GM23338 (cell line): ENCODE measurements at regions not wholly inside any gene's neighbourhood (a gene's known extent, or its start where the extent isn't known, plus 50 kb on each side); places are given as distances from the start of the nearest gene placed in this dataset.

Source experiments
- ATAC-seq: fragments of 200-7000 bp; cut with Tn5 transposase; 3 replicates; pipeline ENCODE4 v1.9.1; 2020
- DNase-seq: peaks from one replicate; pipeline ENCODE4 v3.0.0-alpha.2; 2015; ENCODE audit warnings: low spot score
- H2AFZ ChIP-seq: fragments of 200-600 bp; sonication (generic); 2 replicates; pipeline ENCODE4 v1.8.0; 2016; ENCODE audit warnings: antibody characterized with exemption, mild to moderate bottlenecking, moderate library complexity
- H3F3A ChIP-seq: fragments of 200-600 bp; sonication (generic); replicated peaks from 2 replicates; pipeline ENCODE4 v1.8.0; 2017; ENCODE audit warnings: antibody characterized with exemption, mixed run types, low read depth
- H3K27ac ChIP-seq: fragments of 200-600 bp; sonication (generic); 2 replicates; pipeline ENCODE4 v1.6.1; 2016; ENCODE audit warnings: low read depth
- H3K27me3 ChIP-seq: fragments of 200-600 bp; sonication (generic); 2 replicates; pipeline ENCODE4 v1.8.0; 2016; ENCODE audit warnings: mild to moderate bottlenecking, mixed run types, moderate library complexity; ENCODE audit not compliant: insufficient read depth
- H3K36me3 ChIP-seq: fragments of 200-600 bp; sonication (generic); 2 replicates; pipeline ENCODE4 v1.8.0; 2016; ENCODE audit warnings: mild to moderate bottlenecking; ENCODE audit not compliant: insufficient read depth
- H3K4me1 ChIP-seq: fragments of 200-600 bp; sonication (generic); 2 replicates; pipeline ENCODE4 v1.8.0; 2016; ENCODE audit warnings: mild to moderate bottlenecking, moderate library complexity; ENCODE audit not compliant: insufficient read depth
- H3K4me2 ChIP-seq: fragments of 200-600 bp; sonication (generic); 2 replicates; pipeline ENCODE4 v1.7.1; 2017; ENCODE audit warnings: mixed run types
- H3K4me3 ChIP-seq: fragments of 200-600 bp; sonication (generic); 2 replicates; pipeline ENCODE4 v1.6.1; 2016; ENCODE audit warnings: mixed run types
- H3K79me2 ChIP-seq: fragments of 200-600 bp; sonication (generic); replicated peaks from 2 replicates; pipeline ENCODE4 v1.8.0; 2017; ENCODE audit warnings: mild to moderate bottlenecking; ENCODE audit not compliant: insufficient read depth
- H3K9me2 ChIP-seq: fragments of 200-600 bp; sonication (generic); 2 replicates; pipeline ENCODE4 v1.8.0; 2017; ENCODE audit not compliant: insufficient read depth
- H4K20me1 ChIP-seq: fragments of 200-600 bp; sonication (generic); replicated peaks from 2 replicates; pipeline ENCODE4 v1.8.0; 2017; ENCODE audit warnings: mild to moderate bottlenecking; ENCODE audit not compliant: insufficient read depth
- H3K27ac Mint-ChIP-seq: 2 replicates; pipeline ENCODE4 v1.8.0; 2020; ENCODE audit warnings: inconsistent platforms, mild to moderate bottlenecking, moderate library complexity, mixed read lengths
- H3K27me3 Mint-ChIP-seq: 3 replicates; pipeline ENCODE4 v1.8.0; 2022; ENCODE audit warnings: low read depth, mild to moderate bottlenecking, moderate library complexity, mixed read lengths, inconsistent platforms; ENCODE audit not compliant: insufficient read depth, poor library complexity
- H3K36me3 Mint-ChIP-seq: 3 replicates; pipeline ENCODE4 v1.8.0; 2021; ENCODE audit warnings: low read depth, mild to moderate bottlenecking, inconsistent platforms, moderate library complexity, mixed read lengths
- H3K4me1 Mint-ChIP-seq: 3 replicates; pipeline ENCODE4 v1.8.0; 2020; ENCODE audit warnings: mild to moderate bottlenecking, inconsistent platforms, mixed read lengths
- H3K4me3 Mint-ChIP-seq: 3 replicates; pipeline ENCODE4 v1.8.0; 2021; ENCODE audit warnings: moderate library complexity, mild to moderate bottlenecking, inconsistent platforms, mixed read lengths
- H3K9me3 Mint-ChIP-seq: 3 replicates; pipeline ENCODE4 v1.8.0; 2020; ENCODE audit warnings: moderate library complexity, mild to moderate bottlenecking, inconsistent platforms, mixed read lengths
- CREB1 ChIP-seq: fragments of 250-450 bp; sonication (Bioruptor Pico); IDR thresholded peaks from 2 replicates; pipeline ENCODE4 v1.5.0; 2020; ENCODE audit warnings: low read depth, mild to moderate bottlenecking, moderate library complexity
- EZH2 ChIP-seq: fragments of 200-600 bp; sonication (generic); IDR thresholded peaks from one replicate; pipeline ENCODE4 v1.8.0; 2017; ENCODE audit warnings: antibody characterized with exemption, mild to moderate bottlenecking, low read depth; ENCODE audit not compliant: unreplicated experiment
- EZH2phosphoT487 ChIP-seq: fragments of 200-600 bp; sonication (generic); IDR thresholded peaks from one replicate; pipeline ENCODE4 v1.8.1; 2018; ENCODE audit warnings: antibody characterized with exemption; ENCODE audit not compliant: unreplicated experiment
- JUNB ChIP-seq: IDR thresholded peaks from one replicate; pipeline ENCODE4 v1.6.1; 2016; ENCODE audit warnings: antibody characterized with exemption; ENCODE audit not compliant: unreplicated experiment
- NANOG ChIP-seq: IDR thresholded peaks from 2 replicates; pipeline ENCODE4 v1.6.1; 2016; ENCODE audit warnings: antibody characterized with exemption, borderline replicate concordance
- POLR2AphosphoS5 ChIP-seq: IDR thresholded peaks from 2 replicates; pipeline ENCODE4 v1.6.1; 2016; ENCODE audit warnings: antibody characterized with exemption, low read depth
- STAT1 ChIP-seq: IDR thresholded peaks from one replicate; pipeline ENCODE4 v1.6.1; 2016; ENCODE audit warnings: antibody characterized with exemption; ENCODE audit not compliant: unreplicated experiment
- ZNF114 ChIP-seq: fragments of 250-450 bp; sonication (Bioruptor Pico); IDR thresholded peaks from 2 replicates; pipeline ENCODE4 v1.5.0; 2020; ENCODE audit warnings: mild to moderate bottlenecking, moderate library complexity
- ZNF331 ChIP-seq: fragments of 250-450 bp; sonication (Bioruptor Pico); IDR thresholded peaks from 2 replicates; pipeline ENCODE4 v1.5.0; 2020; ENCODE audit warnings: low read depth, mild to moderate bottlenecking, moderate library complexity
- TF ChIP-seq, protein P1 (sequence below): IDR thresholded peaks from 2 replicates; pipeline ENCODE4 v1.6.1; 2016; ENCODE audit warnings: antibody characterized with exemption
- TF ChIP-seq, protein P2 (sequence below): IDR thresholded peaks from one replicate; pipeline ENCODE4 v1.6.1; 2018; ENCODE audit warnings: antibody characterized with exemption; ENCODE audit not compliant: unreplicated experiment
- TF ChIP-seq, protein P3 (sequence below), 2 experiments: fragments of 200-600 bp in 1 of 2; sonication (generic) in 1 of 2; conservative IDR thresholded peaks; 2 replicates each; pipeline versions ENCODE4 v1.5.1 to v1.6.1; 2016 to 2017; ENCODE audit warnings: antibody characterized with exemption in 2 of 2, low read depth in 2 of 2, mild to moderate bottlenecking in 2 of 2, moderate library complexity in 1 of 2
- TF ChIP-seq, protein P4 (sequence below): fragments of 250-450 bp; sonication (Bioruptor Pico); IDR thresholded peaks from 2 replicates; pipeline ENCODE4 v1.5.0; 2020; ENCODE audit warnings: mild to moderate bottlenecking, moderate library complexity

DNA sequence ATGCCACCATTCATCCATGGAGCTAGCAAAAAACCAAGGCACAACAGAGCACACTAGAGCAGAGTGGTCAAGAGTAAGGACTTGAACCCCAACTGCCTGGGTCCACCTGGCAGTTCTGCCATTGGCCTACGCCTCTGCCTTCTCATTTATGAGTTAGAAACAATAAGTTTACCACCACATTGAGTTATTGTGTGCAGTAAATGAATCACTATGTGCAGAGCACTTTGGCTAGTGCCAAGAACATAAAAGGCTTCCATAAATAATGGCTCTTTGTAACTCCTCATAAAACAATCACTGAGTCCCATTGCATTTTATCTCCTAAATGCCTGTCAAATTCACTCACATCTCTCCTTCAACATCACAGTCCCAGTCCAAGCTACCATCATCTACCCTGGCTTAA lies 86.3 kb downstream of the OTX2 start:
- peaks cover 17% of the 10 kb centered on the region for H3K4me1 ChIP-seq
- H3K27ac Mint-ChIP-seq: no peak overlapping the region
- H3K4me3 Mint-ChIP-seq: no peak overlapping the region
- no peak for TF ChIP-seq CREB1 (CRISPR knock-in tag)
- no peak for TF ChIP-seq ZNF114
- TF ChIP-seq JUNB: no peak
- TF ChIP-seq STAT1: no peak
- TF ChIP-seq, protein P1, sequence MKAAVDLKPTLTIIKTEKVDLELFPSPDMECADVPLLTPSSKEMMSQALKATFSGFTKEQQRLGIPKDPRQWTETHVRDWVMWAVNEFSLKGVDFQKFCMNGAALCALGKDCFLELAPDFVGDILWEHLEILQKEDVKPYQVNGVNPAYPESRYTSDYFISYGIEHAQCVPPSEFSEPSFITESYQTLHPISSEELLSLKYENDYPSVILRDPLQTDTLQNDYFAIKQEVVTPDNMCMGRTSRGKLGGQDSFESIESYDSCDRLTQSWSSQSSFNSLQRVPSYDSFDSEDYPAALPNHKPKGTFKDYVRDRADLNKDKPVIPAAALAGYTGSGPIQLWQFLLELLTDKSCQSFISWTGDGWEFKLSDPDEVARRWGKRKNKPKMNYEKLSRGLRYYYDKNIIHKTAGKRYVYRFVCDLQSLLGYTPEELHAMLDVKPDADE: no peak
- TF ChIP-seq, protein P2, sequence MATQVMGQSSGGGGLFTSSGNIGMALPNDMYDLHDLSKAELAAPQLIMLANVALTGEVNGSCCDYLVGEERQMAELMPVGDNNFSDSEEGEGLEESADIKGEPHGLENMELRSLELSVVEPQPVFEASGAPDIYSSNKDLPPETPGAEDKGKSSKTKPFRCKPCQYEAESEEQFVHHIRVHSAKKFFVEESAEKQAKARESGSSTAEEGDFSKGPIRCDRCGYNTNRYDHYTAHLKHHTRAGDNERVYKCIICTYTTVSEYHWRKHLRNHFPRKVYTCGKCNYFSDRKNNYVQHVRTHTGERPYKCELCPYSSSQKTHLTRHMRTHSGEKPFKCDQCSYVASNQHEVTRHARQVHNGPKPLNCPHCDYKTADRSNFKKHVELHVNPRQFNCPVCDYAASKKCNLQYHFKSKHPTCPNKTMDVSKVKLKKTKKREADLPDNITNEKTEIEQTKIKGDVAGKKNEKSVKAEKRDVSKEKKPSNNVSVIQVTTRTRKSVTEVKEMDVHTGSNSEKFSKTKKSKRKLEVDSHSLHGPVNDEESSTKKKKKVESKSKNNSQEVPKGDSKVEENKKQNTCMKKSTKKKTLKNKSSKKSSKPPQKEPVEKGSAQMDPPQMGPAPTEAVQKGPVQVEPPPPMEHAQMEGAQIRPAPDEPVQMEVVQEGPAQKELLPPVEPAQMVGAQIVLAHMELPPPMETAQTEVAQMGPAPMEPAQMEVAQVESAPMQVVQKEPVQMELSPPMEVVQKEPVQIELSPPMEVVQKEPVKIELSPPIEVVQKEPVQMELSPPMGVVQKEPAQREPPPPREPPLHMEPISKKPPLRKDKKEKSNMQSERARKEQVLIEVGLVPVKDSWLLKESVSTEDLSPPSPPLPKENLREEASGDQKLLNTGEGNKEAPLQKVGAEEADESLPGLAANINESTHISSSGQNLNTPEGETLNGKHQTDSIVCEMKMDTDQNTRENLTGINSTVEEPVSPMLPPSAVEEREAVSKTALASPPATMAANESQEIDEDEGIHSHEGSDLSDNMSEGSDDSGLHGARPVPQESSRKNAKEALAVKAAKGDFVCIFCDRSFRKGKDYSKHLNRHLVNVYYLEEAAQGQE: no peak
- TF ChIP-seq, protein P3, sequence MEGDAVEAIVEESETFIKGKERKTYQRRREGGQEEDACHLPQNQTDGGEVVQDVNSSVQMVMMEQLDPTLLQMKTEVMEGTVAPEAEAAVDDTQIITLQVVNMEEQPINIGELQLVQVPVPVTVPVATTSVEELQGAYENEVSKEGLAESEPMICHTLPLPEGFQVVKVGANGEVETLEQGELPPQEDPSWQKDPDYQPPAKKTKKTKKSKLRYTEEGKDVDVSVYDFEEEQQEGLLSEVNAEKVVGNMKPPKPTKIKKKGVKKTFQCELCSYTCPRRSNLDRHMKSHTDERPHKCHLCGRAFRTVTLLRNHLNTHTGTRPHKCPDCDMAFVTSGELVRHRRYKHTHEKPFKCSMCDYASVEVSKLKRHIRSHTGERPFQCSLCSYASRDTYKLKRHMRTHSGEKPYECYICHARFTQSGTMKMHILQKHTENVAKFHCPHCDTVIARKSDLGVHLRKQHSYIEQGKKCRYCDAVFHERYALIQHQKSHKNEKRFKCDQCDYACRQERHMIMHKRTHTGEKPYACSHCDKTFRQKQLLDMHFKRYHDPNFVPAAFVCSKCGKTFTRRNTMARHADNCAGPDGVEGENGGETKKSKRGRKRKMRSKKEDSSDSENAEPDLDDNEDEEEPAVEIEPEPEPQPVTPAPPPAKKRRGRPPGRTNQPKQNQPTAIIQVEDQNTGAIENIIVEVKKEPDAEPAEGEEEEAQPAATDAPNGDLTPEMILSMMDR (conservative IDR thresholded peaks at IDR 0.05; ENCODE audit: low read depth in 2 of 2): no peak
- no peak for TF ChIP-seq ZNF331
- TF ChIP-seq EZH2phosphoT487: no peak
- TF ChIP-seq POLR2AphosphoS5: no peak
- TF ChIP-seq NANOG: no peak
- TF ChIP-seq EZH2: no peak
- TF ChIP-seq, protein P4, sequence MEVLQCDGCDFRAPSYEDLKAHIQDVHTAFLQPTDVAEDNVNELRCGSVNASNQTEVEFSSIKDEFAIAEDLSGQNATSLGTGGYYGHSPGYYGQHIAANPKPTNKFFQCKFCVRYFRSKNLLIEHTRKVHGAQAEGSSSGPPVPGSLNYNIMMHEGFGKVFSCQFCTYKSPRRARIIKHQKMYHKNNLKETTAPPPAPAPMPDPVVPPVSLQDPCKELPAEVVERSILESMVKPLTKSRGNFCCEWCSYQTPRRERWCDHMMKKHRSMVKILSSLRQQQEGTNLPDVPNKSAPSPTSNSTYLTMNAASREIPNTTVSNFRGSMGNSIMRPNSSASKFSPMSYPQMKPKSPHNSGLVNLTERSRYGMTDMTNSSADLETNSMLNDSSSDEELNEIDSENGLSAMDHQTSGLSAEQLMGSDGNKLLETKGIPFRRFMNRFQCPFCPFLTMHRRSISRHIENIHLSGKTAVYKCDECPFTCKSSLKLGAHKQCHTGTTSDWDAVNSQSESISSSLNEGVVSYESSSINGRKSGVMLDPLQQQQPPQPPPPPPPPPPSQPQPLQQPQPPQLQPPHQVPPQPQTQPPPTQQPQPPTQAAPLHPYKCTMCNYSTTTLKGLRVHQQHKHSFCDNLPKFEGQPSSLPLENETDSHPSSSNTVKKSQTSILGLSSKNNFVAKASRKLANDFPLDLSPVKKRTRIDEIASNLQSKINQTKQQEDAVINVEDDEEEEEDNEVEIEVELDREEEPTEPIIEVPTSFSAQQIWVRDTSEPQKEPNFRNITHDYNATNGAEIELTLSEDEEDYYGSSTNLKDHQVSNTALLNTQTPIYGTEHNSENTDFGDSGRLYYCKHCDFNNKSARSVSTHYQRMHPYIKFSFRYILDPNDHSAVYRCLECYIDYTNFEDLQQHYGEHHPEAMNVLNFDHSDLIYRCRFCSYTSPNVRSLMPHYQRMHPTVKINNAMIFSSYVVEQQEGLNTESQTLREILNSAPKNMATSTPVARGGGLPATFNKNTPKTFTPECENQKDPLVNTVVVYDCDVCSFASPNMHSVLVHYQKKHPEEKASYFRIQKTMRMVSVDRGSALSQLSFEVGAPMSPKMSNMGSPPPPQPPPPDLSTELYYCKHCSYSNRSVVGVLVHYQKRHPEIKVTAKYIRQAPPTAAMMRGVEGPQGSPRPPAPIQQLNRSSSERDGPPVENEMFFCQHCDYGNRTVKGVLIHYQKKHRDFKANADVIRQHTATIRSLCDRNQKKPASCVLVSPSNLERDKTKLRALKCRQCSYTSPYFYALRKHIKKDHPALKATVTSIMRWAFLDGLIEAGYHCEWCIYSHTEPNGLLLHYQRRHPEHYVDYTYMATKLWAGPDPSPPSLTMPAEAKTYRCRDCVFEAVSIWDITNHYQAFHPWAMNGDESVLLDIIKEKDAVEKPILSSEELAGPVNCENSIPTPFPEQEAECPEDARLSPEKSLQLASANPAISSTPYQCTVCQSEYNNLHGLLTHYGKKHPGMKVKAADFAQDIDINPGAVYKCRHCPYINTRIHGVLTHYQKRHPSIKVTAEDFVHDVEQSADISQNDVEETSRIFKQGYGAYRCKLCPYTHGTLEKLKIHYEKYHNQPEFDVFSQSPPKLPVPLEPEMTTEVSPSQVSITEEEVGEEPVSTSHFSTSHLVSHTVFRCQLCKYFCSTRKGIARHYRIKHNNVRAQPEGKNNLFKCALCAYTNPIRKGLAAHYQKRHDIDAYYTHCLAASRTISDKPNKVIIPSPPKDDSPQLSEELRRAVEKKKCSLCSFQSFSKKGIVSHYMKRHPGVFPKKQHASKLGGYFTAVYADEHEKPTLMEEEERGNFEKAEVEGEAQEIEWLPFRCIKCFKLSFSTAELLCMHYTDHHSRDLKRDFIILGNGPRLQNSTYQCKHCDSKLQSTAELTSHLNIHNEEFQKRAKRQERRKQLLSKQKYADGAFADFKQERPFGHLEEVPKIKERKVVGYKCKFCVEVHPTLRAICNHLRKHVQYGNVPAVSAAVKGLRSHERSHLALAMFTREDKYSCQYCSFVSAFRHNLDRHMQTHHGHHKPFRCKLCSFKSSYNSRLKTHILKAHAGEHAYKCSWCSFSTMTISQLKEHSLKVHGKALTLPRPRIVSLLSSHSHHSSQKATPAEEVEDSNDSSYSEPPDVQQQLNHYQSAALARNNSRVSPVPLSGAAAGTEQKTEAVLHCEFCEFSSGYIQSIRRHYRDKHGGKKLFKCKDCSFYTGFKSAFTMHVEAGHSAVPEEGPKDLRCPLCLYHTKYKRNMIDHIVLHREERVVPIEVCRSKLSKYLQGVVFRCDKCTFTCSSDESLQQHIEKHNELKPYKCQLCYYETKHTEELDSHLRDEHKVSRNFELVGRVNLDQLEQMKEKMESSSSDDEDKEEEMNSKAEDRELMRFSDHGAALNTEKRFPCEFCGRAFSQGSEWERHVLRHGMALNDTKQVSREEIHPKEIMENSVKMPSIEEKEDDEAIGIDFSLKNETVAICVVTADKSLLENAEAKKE (CRISPR knock-in tag): no peak
- H3K27ac ChIP-seq: no peak overlapping the region
- ATAC-seq (no peak), DNase-seq (no peak)
- peaks cover 3% of the 10 kb centered on the region for H3K9me2 ChIP-seq
- H4K20me1 ChIP-seq: no peaks in the 10 kb centered on the region
- H3K36me3 Mint-ChIP-seq: no peaks in the 10 kb centered on the region
- H3K4me1 Mint-ChIP-seq: peaks cover 25% of the 10 kb centered on the region
- H3K27me3 Mint-ChIP-seq: peaks cover 7% of the 10 kb centered on the region
- H3K27me3 ChIP-seq: 0 out of 2 replicates have a peak, but pooled peaks cover under 1% of the 10 kb centered on the region
- H3K4me2 ChIP-seq: no peak overlapping the region
- no peaks in the 10 kb centered on the region for H3K79me2 ChIP-seq
- no peaks in the 10 kb centered on the region for H3K9me3 Mint-ChIP-seq
- H3K4me3 ChIP-seq: no peak overlapping the region
- H2AFZ ChIP-seq: no peak overlapping the region
- H3K36me3 ChIP-seq: no peaks in the 10 kb centered on the region
- no peaks in the 10 kb centered on the region for H3F3A ChIP-seq
